HG03064 (cell line): ENCODE measurements at regions not wholly inside any gene's neighbourhood (a gene's known extent, or its start where the extent isn't known, plus 50 kb on each side); places are given as distances from the start of the nearest gene placed in this dataset.
"Not testable (repeated sequence)": the region's sequence is repeated elsewhere in the genome, so short reads cannot be mapped to it uniquely, and the experiment has no call there.

Experiments
- ATAC-seq: cut with Tn5 transposase; IDR thresholded peaks from one replicate; pipeline ENCODE4 v1.9.1; 2021; ENCODE audit warnings: low read depth; ENCODE audit not compliant: unreplicated experiment

DNA sequence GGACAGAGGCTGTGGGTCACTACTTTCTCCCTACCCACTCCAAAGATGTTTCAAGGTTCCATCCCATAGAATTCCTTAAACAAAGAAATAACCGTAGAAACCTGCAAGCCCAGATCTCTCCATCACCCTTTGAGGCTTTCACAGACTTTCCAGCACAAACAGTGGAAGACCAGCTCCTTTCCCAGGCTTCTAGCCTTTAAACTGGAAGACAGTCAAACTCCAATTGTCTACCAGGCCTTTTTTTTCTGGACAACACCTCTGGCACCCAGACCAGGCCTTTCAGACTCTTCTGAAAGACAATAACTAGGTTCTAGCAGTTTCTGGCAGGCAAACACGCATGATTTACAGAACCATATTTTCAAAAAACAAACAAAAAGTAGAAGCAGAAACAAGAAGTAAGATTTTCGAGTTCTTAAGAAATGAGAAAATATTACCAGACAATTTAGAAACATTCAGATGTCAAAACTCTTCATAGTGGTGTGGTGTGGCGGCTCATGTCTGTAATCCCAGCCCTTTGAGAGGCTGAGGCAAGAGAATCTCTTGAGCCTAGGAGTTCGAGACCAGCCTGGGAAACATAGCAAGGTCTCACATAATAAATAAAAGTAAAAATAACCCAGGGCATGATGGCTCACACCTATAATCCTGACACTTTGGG, 73.0 kb upstream of the EPCAM start:
- ATAC-seq, result no peak

DNA sequence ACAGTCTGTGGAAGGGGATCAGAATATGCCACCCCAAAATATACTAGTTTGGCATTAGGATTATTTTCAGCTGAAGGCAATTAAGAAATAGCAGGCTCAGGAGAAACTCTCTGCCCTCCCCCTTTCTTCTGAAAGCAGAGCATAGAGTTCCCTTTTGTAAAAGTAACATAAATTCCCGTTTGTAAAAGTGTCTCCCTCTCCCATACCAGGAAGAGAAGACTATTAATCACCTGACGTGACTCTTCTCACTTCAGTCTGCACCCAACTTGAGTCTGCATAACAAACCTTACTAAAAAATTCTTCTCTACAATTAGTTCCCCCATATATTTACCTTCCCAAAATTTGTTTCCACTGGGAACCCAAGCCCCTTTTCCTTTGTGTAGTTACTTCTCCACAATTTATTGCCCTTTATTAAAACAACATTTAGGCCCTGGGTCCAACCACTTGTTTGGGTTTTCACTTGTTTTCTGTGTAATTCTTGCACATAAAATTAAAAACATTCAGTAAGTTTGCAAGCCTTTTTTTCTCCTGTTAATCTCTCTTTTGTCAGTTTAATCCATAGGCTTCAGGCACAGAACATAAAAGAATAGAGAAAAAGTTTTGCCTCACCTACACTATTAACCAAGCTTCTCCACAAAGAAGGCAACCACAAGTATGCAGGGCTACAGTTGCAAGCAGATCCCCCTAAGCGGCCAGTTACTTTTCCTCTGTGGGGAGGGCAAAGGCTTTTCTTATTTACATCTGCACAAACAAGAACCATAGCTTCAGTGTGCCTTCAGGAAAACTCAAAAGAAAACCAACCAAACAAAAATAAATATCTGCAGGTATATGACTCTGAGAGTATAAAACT, 73.8 kb upstream of the EPCAM start:
- no peak for ATAC-seq

DNA sequence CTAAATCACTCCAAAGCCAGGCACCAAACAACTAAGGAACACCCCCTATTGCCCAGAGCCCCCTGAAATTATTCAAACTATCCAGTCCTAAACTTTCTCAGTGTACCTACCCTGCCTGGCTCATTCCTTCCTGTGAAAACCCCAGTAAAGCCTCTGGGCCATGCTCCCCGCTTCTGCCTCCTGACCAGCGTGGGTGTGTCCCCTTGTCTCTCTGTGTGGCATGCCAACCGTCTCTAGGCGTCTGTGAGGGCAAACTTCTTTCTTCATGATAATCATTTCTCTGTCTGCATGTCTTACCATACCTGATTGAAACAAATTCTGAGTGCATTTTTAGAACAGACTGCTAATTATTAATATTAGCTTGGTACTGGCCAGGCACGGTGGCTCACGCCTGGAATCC, 75.1 kb upstream of the EPCAM start:
- no peak for ATAC-seq

DNA sequence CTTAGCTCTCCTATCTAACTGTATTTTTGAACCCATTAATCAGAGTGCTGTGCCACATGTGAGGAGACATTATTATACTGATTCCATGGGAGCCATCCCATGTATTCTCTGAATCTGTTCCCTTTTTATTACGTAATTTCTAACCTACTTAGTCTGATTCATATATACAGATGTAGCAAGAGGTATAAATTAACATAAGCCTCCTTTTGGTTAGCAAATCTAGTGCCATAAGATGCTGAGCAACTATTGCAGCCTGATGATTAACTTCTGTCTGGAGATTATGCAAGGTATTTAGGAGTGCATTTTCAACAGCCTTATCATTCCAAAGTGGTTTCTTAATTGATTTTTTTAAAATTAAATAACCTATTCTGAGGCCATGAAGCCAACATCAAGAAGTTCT, 80.2 kb upstream of the EPCAM start:
- no peak for ATAC-seq

DNA sequence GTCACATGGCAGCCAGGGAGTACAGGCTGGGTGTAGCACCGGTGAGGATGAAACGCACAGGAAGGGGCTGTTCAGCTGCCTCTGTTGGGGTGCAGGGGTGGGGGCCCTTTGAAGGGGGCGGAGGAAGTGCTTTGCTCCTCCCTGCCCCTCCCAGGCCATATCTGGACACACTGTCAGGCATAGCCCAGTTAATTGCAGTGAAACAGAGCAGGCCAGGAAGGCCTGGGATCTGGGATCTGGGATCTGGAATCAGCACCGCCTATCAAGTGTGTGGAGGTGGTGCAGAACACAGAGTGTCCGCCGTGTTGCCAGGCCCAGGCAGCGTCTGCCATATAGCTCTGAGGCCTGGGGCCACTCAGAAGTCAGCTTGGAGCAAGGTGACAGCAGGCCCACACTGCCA, 85.5 kb upstream of the EPCAM start:
- no peak for ATAC-seq

GRCh38 chr2:47282621-47283272, 86.4 kb upstream of the EPCAM start:
- no peak for ATAC-seq

GRCh38 chr2:47279525-47279924, 89.6 kb upstream of the EPCAM start:
- not testable (repeated sequence) for ATAC-seq

DNA sequence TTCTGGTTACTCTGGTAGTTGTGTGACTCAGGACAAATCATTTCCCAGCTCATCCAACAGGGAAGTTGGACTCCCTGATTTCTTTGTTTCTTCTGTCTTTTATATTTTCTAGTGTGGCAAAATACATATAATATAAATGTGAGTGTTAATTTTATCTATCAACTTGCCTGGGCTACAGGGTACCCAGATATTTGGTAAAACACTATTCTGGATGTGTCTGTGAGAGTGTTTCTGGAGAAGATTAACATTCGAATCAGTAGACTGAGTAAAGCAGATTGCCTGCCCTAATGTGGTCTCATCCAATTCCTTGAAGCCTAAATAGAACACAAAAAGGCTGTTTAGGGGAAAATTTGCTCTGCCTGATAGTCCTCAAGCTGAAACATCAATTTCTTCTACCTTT, 91.1 kb upstream of the EPCAM start:
- no peak for ATAC-seq

- ATAC-seq, result no peak
These were observed 91.9 kb upstream of the EPCAM start for GRCh38 chr2:47277187-47277586.

DNA sequence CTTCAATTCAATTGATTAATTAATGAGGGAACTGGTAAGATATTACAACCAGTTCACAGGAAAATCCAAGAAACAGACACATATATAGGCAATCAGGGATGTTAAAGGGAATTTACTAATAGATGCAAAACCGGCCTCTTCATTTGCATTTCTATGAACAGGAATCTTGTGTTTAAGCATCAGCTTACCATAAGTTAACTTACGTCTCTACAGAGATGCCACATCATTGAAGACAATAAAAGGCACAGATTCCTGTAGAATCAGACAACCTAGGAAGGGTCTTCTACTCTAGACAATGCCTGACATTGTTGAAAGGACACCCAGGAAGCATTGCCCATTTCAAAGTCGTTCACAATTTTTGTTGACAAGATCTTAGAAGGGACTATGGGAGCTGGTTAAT, 93.0 kb upstream of the EPCAM start:
- no peak for ATAC-seq

GRCh38 chr2:47274054-47274782, 94.9 kb upstream of the EPCAM start:
- no peak for ATAC-seq

DNA sequence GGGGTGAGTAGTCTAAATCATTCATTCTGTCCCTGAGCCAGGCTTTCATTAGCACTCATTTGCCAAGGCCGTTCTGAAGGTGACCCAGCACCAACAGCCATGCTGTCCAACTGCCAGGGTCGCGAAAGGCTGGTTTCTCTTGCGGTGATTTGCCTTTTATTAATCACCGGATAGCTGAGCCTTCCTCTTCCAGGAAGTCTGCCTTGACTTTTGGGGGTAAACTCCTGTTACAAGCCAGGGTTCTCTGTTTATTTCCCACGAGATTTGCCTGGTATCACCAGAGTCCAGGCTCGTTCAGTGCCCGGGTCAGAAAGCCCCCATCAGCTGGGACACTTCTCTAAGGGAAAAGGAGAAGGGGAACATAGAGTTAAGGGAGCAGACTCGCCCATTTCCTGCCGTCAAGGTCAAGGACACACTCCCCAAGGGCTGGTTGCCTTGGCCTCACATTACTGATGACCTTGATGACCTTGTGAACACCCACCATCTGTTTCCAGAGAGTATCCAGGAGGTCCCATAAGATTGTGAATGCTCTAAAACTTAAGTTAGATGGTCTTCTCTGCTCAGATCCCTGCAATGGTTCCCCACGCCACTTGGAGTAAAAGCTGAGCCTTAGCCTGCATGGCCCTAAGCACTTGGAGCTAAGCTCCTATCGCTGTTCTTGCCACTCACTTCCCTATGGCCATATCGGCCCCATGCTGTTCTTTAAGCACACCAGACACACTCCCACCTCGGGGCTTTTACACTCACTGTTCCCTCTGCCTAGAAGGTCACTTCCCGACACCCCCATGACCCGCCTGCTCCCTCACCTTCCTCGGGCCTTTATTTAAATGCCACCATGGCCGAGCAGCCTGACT, 96.0 kb upstream of the EPCAM start:
- no peak for ATAC-seq

DNA sequence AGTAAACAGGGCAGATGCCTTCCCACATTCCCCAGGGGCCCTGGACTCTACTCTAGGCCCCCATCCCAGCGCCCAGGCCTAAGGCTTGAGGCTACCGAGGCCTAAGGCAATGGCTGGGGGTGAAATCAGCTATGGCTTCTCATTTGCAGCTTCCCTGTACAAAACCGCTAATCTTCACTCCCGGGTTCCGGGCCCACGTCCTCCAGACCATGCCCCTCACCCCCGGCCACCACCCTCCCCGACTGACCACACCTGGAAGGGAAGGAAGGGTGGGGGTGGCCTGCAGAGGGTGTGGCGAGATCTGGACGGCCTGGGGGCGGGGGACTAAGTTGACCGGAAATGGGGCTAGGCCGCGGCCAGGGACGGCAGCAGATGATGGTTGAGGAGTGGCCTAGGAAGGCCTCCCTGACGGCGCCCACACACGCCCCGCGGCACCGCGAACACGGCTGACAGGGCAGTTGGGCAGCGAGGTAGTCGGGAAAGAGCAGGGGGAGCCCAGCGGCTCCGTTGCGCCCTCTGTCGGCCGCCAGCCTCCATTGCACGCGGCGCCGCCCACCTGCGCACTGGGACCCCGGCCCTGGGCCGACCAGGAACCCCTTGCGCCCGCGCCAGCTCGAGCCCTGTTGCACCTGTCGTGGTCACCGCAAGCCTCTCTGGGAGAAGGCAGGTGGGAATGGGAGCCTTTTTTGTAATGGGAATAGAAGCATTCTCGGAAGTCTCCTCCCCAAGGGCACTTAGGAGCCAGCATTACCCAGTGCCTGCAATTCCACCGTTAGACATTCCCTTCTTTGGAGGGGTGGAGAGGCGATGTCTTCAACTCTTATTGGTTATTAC, 95.9 kb upstream of the CALM2 start:
- ATAC-seq, result no peak

DNA sequence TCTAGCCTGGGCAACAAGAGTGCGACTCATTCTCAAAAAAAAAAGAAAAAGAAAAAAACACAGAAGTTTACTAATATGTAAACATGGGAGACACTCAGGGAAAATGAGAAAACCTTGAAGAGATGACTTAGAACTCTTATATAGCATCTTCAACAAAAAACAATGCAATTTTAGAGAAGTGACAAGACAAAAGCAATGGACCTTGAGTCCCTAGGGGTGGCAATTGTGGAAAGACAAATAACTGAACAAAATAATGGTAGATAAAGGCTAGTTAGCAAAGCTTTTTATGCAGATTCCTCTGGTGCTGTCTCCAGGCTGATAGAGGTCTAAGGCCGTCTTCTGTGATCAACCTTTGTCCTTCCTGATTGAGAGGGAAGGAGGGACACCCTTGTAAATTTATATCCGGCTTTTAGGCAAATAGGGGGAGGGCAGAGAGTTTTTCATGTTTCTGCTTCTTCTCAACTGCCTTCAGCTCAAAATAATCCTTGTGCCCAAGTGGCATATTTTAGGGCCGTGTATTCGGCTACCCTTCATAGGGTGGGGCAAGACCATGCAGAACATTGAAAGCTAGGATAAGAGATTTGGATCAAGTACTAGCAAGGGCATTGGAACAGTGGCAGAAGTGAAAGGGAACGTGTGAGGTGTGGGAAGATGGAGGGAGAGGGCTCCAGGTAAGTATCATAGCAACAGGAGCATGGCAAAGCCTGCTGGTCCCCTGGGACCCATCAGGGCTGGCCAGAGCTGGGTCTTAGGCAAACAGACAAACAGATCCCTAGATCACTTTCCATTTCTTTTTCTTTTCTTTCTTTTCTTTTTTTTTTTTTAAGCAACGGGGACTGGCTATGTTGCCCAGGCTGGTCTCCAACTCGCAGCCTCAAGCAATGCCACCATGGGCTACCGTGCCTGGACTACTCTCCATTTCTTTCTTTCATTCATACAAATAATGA, 95.0 kb upstream of the CALM2 start:
- ATAC-seq, result no peak

DNA sequence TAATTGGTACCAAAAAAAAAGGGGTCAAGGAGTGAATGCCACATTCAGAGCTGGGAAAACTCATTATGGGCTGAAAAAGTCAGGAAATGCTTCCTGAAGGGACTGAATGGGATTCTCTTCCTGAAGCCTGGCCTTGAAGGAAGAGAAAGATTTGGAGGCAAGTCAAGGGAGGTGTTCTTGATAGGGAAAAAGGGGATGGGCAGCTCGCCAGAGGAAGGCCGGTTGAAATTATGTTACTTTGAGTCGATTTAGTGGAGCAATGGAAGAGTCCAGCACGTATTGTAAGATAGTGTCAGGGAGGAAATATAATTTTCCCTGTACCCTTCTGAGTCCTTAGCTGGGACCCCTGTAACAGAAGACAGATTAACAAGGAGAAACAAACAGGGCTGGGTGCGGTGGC, 94.1 kb upstream of the CALM2 start:
- ATAC-seq, result no peak

GRCh38 chr2:47269316-47270232, 93.3 kb upstream of the CALM2 start:
- no peak for ATAC-seq

DNA sequence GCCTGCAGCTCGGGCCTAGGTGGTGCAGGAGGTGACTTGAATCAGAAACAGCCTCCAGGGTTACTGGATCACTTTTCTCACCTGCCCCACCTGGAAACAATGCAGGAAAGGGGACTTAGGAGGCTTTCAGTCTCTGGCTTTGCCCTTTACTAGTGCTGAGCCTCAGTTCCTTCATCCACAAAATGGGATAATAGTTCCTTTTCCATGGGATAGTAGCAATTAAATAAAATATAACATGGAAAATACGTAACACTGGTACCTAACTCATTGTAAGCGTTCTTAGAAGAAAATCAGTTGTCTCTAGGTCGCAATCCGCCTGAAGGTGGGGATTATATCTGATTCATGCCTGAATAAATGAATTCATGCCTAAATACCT, 91.4 kb upstream of the CALM2 start:
- ATAC-seq, result no peak
